ENCODE measurements at regions not wholly inside any gene's neighbourhood (a gene's known extent, or its start where the extent isn't known, plus 50 kb on each side); places are given as distances from the start of the nearest gene placed in this dataset.

DNA sequence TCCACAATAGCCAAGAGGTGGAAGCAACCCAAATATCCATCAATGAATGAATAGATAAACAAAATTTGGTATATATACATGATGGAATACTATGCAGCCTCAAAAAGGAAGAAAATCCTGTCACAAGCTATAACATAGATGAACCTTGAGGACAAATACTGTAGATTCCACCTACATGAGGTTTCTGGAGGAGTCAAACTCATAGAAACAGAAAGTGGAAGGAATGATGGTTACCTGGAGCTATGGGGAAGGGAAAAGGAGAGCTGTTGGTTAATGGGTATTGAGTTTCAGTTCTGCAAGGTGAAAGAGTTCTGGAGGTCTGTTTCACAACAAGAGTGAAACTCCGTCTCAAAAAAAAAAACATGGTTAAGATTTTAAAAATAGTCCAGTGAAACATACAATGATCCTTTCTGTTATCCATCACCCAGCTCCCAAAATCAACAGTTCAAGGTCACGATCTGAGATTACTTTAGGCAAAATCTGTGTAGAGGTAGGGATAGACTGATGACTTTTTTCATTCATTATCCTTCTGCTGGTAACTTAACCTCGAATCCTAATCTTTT lies 80.8 kb upstream of the HNRNPU start:
- Histone ChIP-seq H3K9me3 (ENCODE audit: control insufficient read depth, insufficient read depth, low read depth, low read length) (no peaks in the 10 kb centered on the region), H3K4me1 (ENCODE audit: control insufficient read depth, insufficient read depth, low read length) (no peaks in the 10 kb centered on the region), H3K27ac (ENCODE audit: extremely low read depth, low read depth, low read length) (no peak overlapping the region), H3K36me3 (ENCODE audit: control insufficient read depth in 2 of 2, insufficient read depth in 1 of 2, low read length in 2 of 2) (no peaks in the 10 kb centered on the region), H3K4me3 (ENCODE audit: low read depth, low read length) (no peak overlapping the region)
- POLR2A ChIA-PET = no interaction called here
- CTCF ChIA-PET = no interaction called here
- TF ChIP-seq, protein P1, sequence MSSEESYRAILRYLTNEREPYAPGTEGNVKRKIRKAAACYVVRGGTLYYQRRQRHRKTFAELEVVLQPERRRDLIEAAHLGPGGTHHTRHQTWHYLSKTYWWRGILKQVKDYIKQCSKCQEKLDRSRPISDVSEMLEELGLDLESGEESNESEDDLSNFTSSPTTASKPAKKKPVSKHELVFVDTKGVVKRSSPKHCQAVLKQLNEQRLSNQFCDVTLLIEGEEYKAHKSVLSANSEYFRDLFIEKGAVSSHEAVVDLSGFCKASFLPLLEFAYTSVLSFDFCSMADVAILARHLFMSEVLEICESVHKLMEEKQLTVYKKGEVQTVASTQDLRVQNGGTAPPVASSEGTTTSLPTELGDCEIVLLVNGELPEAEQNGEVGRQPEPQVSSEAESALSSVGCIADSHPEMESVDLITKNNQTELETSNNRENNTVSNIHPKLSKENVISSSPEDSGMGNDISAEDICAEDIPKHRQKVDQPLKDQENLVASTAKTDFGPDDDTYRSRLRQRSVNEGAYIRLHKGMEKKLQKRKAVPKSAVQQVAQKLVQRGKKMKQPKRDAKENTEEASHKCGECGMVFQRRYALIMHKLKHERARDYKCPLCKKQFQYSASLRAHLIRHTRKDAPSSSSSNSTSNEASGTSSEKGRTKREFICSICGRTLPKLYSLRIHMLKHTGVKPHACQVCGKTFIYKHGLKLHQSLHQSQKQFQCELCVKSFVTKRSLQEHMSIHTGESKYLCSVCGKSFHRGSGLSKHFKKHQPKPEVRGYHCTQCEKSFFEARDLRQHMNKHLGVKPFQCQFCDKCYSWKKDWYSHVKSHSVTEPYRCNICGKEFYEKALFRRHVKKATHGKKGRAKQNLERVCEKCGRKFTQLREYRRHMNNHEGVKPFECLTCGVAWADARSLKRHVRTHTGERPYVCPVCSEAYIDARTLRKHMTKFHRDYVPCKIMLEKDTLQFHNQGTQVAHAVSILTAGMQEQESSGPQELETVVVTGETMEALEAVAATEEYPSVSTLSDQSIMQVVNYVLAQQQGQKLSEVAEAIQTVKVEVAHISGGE (tag by site-specific recombination; conservative IDR thresholded peaks at IDR 0.05; ENCODE audit: low read depth) = no peak
- TF ChIP-seq ZNF174 (tag by site-specific recombination; IDR thresholded peaks at IDR 0.05) = no peak
- TF ChIP-seq ZNF146 (tag by site-specific recombination; IDR thresholded peaks at IDR 0.05) = peak; percentile 90
- TF ChIP-seq PRDM1 (tag by site-specific recombination; IDR thresholded peaks at IDR 0.05) = 0 out of 2 replicates have a peak, but pooled peaks have one; percentile 11

DNA sequence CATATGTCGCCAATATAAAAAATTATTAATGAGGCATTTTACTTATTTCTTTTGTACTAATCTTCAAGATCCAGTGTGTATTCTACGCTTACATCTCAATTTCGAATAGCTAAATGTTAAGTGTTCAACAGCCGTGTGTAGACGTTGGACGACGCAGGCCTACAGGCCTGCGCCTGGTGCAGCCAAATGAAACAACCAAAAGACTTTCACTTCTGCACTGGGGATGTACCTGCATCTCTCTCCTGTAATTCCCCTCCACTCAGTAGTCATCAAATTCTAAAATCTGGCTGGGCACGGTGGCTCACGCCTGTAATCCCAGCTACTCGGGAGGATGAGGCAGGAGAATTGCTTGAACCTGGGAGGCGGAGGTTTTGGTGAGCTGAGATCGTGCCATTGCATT lies 76.8 kb upstream of the HNRNPU start:
- no peaks in the 10 kb centered on the region for H3K4me1 ChIP-seq (ENCODE audit: control insufficient read depth, insufficient read depth, low read length)
- H3K9me3 ChIP-seq (ENCODE audit: control insufficient read depth, insufficient read depth, low read depth, low read length) = no peaks in the 10 kb centered on the region
- POLR2A ChIA-PET = interaction anchor here (0.6 kb wide), 1 partner anchor 70 kb away, joined by 6 read pairs; no protein-coding TSS in a partner anchor
- H3K36me3 ChIP-seq (ENCODE audit: control insufficient read depth in 2 of 2, insufficient read depth in 1 of 2, low read length in 2 of 2) = no peaks in the 10 kb centered on the region
- TF ChIP-seq ZNF221 (tag by site-specific recombination; IDR thresholded peaks at IDR 0.05; ENCODE audit: borderline replicate concordance) (no peak), BCL11B (tag by site-specific recombination; IDR thresholded peaks at IDR 0.05; ENCODE audit: low read depth) (no peak), REPIN1 (tag by site-specific recombination; IDR thresholded peaks at IDR 0.05; ENCODE audit: low read depth) (no peak), ZSCAN30 (tag by site-specific recombination; IDR thresholded peaks at IDR 0.05) (no peak), TCF7L2 (IDR thresholded peaks at IDR 0.05; ENCODE audit: borderline replicate concordance, low read depth, low read length) (no peak), ZNF174 (tag by site-specific recombination; IDR thresholded peaks at IDR 0.05) (no peak), ZNF335 (tag by site-specific recombination; conservative IDR thresholded peaks at IDR 0.05) (no peak), IKZF3 (tag by site-specific recombination; IDR thresholded peaks at IDR 0.05) (no peak), MEIS1 (CRISPR knock-in tag; IDR thresholded peaks at IDR 0.05; ENCODE audit: borderline replicate concordance) (no peak), HOXC10 (CRISPR knock-in tag; IDR thresholded peaks at IDR 0.05) (no peak), ZNF121 (tag by site-specific recombination; IDR thresholded peaks at IDR 0.05) (no peak), ZNF132 (tag by site-specific recombination; IDR thresholded peaks at IDR 0.05; ENCODE audit: borderline replicate concordance) (no peak), ZNF175 (tag by site-specific recombination; IDR thresholded peaks at IDR 0.05) (no peak), ZNF416 (tag by site-specific recombination; IDR thresholded peaks at IDR 0.05) (no peak)
- TF ChIP-seq, protein P2, sequence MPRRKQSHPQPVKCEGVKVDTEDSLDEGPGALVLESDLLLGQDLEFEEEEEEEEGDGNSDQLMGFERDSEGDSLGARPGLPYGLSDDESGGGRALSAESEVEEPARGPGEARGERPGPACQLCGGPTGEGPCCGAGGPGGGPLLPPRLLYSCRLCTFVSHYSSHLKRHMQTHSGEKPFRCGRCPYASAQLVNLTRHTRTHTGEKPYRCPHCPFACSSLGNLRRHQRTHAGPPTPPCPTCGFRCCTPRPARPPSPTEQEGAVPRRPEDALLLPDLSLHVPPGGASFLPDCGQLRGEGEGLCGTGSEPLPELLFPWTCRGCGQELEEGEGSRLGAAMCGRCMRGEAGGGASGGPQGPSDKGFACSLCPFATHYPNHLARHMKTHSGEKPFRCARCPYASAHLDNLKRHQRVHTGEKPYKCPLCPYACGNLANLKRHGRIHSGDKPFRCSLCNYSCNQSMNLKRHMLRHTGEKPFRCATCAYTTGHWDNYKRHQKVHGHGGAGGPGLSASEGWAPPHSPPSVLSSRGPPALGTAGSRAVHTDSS (tag by site-specific recombination; IDR thresholded peaks at IDR 0.05) = no peak
- TF ChIP-seq, protein P3, sequence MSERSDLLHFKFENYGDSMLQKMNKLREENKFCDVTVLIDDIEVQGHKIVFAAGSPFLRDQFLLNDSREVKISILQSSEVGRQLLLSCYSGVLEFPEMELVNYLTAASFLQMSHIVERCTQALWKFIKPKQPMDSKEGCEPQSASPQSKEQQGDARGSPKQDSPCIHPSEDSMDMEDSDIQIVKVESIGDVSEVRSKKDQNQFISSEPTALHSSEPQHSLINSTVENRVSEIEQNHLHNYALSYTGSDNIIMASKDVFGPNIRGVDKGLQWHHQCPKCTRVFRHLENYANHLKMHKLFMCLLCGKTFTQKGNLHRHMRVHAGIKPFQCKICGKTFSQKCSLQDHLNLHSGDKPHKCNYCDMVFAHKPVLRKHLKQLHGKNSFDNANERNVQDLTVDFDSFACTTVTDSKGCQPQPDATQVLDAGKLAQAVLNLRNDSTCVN (tag by site-specific recombination; optimal IDR thresholded peaks at IDR 0.05) = no peak
- TF ChIP-seq, protein P4, sequence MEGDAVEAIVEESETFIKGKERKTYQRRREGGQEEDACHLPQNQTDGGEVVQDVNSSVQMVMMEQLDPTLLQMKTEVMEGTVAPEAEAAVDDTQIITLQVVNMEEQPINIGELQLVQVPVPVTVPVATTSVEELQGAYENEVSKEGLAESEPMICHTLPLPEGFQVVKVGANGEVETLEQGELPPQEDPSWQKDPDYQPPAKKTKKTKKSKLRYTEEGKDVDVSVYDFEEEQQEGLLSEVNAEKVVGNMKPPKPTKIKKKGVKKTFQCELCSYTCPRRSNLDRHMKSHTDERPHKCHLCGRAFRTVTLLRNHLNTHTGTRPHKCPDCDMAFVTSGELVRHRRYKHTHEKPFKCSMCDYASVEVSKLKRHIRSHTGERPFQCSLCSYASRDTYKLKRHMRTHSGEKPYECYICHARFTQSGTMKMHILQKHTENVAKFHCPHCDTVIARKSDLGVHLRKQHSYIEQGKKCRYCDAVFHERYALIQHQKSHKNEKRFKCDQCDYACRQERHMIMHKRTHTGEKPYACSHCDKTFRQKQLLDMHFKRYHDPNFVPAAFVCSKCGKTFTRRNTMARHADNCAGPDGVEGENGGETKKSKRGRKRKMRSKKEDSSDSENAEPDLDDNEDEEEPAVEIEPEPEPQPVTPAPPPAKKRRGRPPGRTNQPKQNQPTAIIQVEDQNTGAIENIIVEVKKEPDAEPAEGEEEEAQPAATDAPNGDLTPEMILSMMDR (tag by site-specific recombination; IDR thresholded peaks at IDR 0.05) = no peak
- TF ChIP-seq, protein P5, sequence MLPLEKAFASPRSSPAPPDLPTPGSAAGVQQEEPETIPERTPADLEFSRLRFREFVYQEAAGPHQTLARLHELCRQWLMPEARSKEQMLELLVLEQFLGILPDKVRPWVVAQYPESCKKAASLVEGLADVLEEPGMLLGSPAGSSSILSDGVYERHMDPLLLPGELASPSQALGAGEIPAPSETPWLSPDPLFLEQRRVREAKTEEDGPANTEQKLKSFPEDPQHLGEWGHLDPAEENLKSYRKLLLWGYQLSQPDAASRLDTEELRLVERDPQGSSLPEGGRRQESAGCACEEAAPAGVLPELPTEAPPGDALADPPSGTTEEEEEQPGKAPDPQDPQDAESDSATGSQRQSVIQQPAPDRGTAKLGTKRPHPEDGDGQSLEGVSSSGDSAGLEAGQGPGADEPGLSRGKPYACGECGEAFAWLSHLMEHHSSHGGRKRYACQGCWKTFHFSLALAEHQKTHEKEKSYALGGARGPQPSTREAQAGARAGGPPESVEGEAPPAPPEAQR (tag by site-specific recombination; IDR thresholded peaks at IDR 0.05) = no peak
- TF ChIP-seq, protein P6, sequence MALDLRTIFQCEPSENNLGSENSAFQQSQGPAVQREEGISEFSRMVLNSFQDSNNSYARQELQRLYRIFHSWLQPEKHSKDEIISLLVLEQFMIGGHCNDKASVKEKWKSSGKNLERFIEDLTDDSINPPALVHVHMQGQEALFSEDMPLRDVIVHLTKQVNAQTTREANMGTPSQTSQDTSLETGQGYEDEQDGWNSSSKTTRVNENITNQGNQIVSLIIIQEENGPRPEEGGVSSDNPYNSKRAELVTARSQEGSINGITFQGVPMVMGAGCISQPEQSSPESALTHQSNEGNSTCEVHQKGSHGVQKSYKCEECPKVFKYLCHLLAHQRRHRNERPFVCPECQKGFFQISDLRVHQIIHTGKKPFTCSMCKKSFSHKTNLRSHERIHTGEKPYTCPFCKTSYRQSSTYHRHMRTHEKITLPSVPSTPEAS (tag by site-specific recombination; IDR thresholded peaks at IDR 0.05) = no peak
- CTCF ChIA-PET = interaction anchor here (0.6 kb wide), 1 partner anchor 526 kb away, joined by 3 read pairs; no protein-coding TSS in a partner anchor
- no peak overlapping the region for H3K27ac ChIP-seq (ENCODE audit: extremely low read depth, low read depth, low read length)
- H3K4me3 ChIP-seq (ENCODE audit: low read depth, low read length) = no peak overlapping the region

All from HEK293 (cell line).